Retinal pigment epithelial cell (primary cell): ENCODE measurements at regions not wholly inside any gene's neighbourhood (a gene's known extent, or its start where the extent isn't known, plus 50 kb on each side); places are given as distances from the start of the nearest gene placed in this dataset.
"Not testable (repeated sequence)": the region's sequence is repeated elsewhere in the genome, so short reads cannot be mapped to it uniquely, and the experiment has no call there.

Source experiments
- DNase-seq: peaks from one replicate; pipeline ENCODE4 v3.0.0-alpha.2; 2010; ENCODE audit warnings: low read depth
- H3K4me3 ChIP-seq: 2 replicates; pipeline ENCODE4 v1.5.1; 2011; ENCODE audit warnings: mild to moderate bottlenecking, low read length, control low read depth, moderate library complexity
- TF ChIP-seq, protein P1 (sequence below): conservative IDR thresholded peaks from 2 replicates; pipeline ENCODE4 v1.5.1; 2011; ENCODE audit warnings: low read depth, low read length, control low read depth, inconsistent platforms

DNA sequence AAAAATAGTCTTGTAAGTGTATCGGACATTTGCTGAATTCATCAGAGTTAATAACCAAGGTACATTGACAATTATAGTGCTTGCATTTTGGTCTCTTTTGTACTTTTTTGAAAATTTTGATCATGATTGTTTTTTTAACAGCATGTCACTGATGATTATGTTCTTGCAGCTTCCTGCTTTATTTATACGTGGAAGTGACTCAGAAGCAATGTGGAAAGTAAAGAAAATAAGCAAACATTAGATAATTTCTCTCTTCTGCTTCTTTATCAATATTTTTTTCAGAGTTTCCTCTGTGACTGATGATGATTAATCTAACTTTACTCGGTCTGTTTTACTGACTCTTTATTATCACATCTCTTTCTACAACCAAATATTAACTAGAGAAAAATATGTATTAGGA, 1351.9 kb downstream of the REEP3 start:
- H3K4me3 ChIP-seq: no peak overlapping the region
- no peak for DNase-seq
- TF ChIP-seq, protein P1, sequence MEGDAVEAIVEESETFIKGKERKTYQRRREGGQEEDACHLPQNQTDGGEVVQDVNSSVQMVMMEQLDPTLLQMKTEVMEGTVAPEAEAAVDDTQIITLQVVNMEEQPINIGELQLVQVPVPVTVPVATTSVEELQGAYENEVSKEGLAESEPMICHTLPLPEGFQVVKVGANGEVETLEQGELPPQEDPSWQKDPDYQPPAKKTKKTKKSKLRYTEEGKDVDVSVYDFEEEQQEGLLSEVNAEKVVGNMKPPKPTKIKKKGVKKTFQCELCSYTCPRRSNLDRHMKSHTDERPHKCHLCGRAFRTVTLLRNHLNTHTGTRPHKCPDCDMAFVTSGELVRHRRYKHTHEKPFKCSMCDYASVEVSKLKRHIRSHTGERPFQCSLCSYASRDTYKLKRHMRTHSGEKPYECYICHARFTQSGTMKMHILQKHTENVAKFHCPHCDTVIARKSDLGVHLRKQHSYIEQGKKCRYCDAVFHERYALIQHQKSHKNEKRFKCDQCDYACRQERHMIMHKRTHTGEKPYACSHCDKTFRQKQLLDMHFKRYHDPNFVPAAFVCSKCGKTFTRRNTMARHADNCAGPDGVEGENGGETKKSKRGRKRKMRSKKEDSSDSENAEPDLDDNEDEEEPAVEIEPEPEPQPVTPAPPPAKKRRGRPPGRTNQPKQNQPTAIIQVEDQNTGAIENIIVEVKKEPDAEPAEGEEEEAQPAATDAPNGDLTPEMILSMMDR: no peak

DNA sequence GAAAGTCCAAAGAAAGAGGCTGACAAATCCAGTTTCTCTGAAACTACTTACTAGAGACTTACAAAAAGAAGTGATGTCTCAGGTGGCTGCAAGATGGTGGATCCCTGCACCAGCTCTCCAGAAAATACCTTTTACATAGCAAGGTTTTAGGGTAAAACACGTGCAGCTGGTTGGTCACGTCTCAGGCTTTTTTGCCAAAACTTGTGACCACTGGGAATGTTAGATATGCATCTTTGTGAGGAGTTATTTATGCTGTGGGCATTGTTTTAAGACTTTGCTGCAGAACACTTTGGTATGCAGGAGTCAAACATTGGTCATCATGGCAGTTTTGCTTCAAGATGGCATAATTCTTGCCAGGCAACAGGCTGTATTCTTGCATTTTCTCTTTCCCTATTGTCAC, 1352.8 kb downstream of the REEP3 start:
- no peak overlapping the region for H3K4me3 ChIP-seq
- DNase-seq: no peak
- TF ChIP-seq, protein P1: no peak

DNA sequence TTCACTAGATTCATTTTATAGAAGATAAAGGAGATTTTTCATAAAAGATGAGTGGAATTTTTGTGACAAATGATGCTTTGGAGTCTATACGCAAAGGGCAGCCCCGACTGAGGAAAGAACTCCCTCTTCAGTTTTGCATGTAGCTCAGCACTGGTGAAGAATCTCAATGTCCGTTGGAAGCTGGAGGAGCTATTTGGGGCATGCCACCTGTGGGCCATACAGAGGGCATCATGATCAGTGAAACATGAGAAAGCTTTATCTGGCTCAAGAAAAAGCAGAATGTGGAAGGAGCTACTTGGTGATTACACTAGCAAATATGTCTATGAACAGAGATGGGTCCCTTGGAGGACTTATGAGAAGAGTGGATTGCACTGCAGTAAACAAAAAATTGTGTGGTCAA, 1359.3 kb downstream of the REEP3 start:
- TF ChIP-seq, protein P1: no peak
- DNase-seq: no peak
- H3K4me3 ChIP-seq: no peak overlapping the region

DNA sequence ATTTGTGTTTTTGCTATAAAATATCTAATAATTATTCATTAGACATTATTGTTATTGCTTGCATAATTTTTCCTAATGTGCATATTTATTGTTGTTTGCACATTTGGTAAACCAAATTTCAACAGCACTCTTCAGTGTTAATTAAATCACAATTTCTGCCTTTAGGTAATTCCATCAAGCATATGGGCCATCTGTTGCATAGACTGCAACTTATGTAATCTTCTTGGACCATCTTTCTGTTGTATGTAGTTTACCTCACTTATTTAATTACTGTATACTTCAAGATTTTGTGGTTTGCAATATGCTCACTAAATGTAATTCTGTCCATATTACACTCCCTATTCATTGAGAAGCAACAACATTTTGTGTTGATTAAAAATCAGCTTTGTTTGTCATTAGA, 1360.1 kb downstream of the REEP3 start:
- TF ChIP-seq, protein P1: no peak
- H3K4me3 ChIP-seq: no peak overlapping the region
- no peak for DNase-seq

DNA sequence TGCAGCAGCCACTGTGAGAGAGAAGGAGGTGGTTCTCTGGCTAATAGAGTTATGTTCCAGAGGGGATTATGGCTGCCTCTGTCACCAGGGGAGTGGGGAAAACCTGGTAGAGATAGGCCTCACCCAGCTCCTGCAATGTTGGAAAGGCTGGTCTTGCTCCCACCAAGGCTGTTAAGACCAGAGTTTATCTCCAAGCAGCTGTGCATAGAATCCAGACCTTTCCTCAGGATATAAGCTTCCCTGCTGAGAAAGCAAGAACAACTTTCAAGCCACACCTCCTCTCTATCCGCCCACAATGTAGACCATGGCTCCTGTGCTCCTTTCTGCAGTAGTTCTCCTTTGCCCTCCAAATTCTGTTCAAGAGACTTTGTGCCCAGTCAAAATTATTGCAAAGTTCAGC, 1375.4 kb downstream of the REEP3 start:
- no peak for DNase-seq
- no peak overlapping the region for H3K4me3 ChIP-seq
- TF ChIP-seq, protein P1: no peak

DNA sequence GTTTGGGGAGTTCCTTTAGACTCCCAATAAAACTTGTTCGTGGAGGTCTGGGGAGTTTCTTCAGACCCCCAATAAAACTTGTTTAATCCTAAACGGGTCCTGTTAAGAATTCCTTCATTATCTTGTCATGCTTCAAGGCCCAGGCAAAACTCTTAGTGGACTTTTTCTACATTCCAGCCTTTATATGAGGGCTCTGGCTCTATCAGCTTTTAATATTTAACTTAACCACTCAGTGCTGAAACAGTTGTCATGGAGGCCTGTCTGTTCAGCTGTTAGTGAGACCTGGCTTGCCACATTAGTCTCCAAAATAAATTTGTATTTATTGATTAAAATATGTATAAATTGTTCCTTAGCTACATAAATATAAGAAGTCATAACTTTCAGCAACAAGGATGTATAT, 1385.1 kb downstream of the REEP3 start:
- DNase-seq, H3K4me3 ChIP-seq: not testable (repeated sequence)

DNA sequence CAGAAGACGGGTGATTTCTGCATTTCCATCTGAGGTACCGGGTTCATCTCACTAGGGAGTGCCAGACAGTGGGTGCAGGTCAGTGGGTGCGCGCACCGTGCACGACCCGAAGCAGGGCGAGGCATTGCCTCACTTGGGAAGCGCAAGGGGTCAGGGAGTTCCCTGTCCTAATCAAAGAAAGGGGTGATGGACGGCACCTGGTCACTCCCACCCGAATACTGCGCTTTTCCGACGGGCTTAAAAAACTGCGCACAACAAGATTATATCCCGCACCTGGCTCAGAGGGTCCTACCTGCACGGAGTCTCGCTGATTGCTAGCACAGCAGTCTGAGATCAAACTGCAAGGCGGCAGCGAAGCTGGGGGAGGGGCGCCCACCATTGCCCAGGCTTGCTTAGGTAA, 1403.1 kb downstream of the REEP3 start:
- DNase-seq, H3K4me3 ChIP-seq: not testable (repeated sequence)

DNA sequence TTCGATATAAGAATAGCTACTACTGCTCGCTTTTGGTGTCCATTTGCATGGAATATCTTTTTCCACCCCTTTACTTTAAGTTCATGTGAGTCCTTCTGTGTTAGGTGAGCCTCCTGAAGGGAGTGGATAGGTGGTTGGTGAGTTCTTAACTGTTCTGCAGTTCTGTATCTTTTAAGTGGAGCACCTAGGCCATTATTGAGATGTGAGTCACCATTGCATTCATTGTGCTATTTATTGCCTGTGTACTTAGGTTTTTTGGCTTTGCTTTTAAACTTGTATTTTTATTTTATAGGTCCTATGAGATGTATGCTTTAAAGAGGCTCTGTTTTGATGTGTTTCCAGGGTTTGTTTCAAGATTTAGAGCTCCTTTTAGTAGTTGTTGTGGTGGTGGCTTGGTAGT, 1430.8 kb downstream of the REEP3 start:
- DNase-seq: no peak
- TF ChIP-seq, protein P1: no peak
- H3K4me3 ChIP-seq: no peak overlapping the region
